Glutamatergic neuron (in vitro differentiated cells): ENCODE measurements at regions not wholly inside any gene's neighbourhood (a gene's known extent, or its start where the extent isn't known, plus 50 kb on each side); places are given as distances from the start of the nearest gene placed in this dataset.

Source experiments
- DNase-seq: peaks from one replicate; pipeline ENCODE4 v3.0.0; 2022
- H3K27ac Mint-ChIP-seq: one replicate; pipeline ENCODE4 v1.8.0; 2020; ENCODE audit warnings: mild to moderate bottlenecking, mixed read lengths, inconsistent platforms; ENCODE audit not compliant: unreplicated experiment
- H3K27me3 Mint-ChIP-seq: one replicate; pipeline ENCODE4 v1.8.0; 2020; ENCODE audit warnings: mild to moderate bottlenecking, moderate library complexity, mixed read lengths, inconsistent platforms; ENCODE audit not compliant: unreplicated experiment
- H3K36me3 Mint-ChIP-seq: one replicate; pipeline ENCODE4 v1.8.0; 2020; ENCODE audit warnings: mild to moderate bottlenecking, mixed read lengths, inconsistent platforms; ENCODE audit not compliant: unreplicated experiment
- H3K4me1 Mint-ChIP-seq: one replicate; pipeline ENCODE4 v1.8.0; 2020; ENCODE audit warnings: mild to moderate bottlenecking, low read depth, mixed read lengths, inconsistent platforms; ENCODE audit not compliant: unreplicated experiment
- H3K4me3 Mint-ChIP-seq: one replicate; pipeline ENCODE4 v1.8.0; 2020; ENCODE audit warnings: mild to moderate bottlenecking, mixed read lengths, inconsistent platforms; ENCODE audit not compliant: unreplicated experiment
- H3K9me3 Mint-ChIP-seq: one replicate; pipeline ENCODE4 v1.8.0; 2020; ENCODE audit warnings: mild to moderate bottlenecking, moderate library complexity, mixed read lengths, inconsistent platforms; ENCODE audit not compliant: unreplicated experiment
- TF ChIP-seq, protein P1 (sequence below): fragments of 200-600 bp; sonication (generic); IDR thresholded peaks from one replicate; pipeline ENCODE4 v1.5.0; 2021; ENCODE audit not compliant: partially characterized antibody, unreplicated experiment

DNA sequence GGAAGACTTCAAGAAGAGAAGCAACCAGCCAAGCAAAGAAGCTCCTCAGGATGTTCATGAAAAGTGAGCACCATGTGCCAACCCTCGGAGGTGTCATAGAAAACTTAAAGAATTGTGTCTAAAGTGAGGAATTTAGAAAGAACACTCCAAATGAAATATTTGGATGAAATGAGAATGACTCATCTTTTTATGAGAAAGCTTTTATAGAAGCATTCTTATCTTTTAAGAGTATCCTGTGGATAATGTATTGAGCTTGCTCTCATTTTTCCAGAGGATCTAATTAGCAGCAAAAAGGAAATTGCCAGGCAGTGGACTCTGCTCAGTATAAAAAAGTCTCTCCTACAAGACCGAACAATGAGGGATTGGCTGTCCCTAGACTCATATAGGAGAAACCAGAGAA, 454.9 kb downstream of the LRIG3 start:
- H3K9me3 Mint-ChIP-seq: no peaks in the 10 kb centered on the region

DNA sequence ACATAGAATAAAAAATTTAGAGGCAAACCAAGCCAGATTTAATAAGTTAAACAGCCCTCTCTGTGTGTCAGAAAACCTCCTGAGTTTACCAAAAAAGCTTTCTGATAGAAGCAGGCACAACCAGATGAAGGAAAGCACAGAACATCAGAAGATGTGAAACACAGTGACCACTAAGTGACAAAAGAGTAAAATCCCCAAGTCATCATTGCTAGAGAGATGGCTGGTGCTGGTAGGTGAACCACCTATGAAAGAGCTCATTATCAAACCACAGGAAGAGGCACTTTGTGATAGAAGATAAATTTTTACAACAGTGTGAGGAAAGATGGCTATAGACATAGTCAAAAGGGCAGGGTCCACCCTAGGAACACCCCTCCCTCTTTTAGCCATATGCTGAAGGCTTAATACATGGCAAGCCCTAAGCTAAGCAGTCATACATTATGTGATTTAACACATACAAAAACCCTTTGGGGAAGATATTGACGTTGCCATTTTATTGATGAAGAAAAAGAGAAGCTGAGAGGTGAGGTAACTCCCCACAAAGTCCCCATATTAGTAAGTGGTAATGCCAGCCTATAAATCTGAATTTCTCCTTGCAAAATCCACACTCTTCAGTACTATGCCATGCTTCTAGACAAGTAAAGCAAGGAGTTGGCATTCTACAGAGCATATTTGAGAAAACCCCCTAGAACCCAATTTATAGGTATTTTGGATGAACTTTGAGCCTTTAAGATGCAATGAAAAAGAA, 449.9 kb downstream of the LRIG3 start:
- no peak overlapping the region for H3K4me3 Mint-ChIP-seq
- H3K27me3 Mint-ChIP-seq: no peaks in the 10 kb centered on the region
- no peaks in the 10 kb centered on the region for H3K36me3 Mint-ChIP-seq
- TF ChIP-seq, protein P1, sequence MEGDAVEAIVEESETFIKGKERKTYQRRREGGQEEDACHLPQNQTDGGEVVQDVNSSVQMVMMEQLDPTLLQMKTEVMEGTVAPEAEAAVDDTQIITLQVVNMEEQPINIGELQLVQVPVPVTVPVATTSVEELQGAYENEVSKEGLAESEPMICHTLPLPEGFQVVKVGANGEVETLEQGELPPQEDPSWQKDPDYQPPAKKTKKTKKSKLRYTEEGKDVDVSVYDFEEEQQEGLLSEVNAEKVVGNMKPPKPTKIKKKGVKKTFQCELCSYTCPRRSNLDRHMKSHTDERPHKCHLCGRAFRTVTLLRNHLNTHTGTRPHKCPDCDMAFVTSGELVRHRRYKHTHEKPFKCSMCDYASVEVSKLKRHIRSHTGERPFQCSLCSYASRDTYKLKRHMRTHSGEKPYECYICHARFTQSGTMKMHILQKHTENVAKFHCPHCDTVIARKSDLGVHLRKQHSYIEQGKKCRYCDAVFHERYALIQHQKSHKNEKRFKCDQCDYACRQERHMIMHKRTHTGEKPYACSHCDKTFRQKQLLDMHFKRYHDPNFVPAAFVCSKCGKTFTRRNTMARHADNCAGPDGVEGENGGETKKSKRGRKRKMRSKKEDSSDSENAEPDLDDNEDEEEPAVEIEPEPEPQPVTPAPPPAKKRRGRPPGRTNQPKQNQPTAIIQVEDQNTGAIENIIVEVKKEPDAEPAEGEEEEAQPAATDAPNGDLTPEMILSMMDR: no peak
- H3K27ac Mint-ChIP-seq: no peak overlapping the region
- no peak for DNase-seq
- no peaks in the 10 kb centered on the region for H3K4me1 Mint-ChIP-seq
- no peaks in the 10 kb centered on the region for H3K9me3 Mint-ChIP-seq

More for the DNA sequence above, 454.9 kb downstream of the LRIG3 start:
- no peaks in the 10 kb centered on the region for H3K4me1 Mint-ChIP-seq
- H3K4me3 Mint-ChIP-seq: no peak overlapping the region
- H3K36me3 Mint-ChIP-seq: no peaks in the 10 kb centered on the region
- no peak overlapping the region for H3K27ac Mint-ChIP-seq
- TF ChIP-seq, protein P1: no peak
- no peaks in the 10 kb centered on the region for H3K27me3 Mint-ChIP-seq
- no peak for DNase-seq

DNA sequence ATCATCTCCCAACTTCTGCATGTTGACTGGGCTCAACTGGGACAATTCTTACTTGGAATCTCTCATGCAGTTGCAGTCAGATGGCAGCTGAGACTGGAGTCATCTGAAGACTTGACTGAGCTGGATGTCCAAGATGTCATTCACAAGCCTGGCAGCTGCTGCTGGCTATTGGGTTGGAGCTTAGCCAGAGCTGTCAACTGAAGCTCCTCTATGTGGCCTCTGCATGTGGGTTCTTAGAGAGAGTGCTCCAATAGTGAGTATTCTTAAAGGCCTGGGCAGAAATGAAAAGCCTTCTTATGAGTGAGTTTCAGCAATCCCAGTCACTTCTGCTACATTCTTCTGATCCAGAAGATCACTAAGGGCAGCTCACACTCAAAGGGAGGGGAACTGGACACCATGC, 440.9 kb downstream of the LRIG3 start:
- Mint-ChIP-seq H3K27ac (no peak overlapping the region), H3K4me1 (peaks cover 17% of the 10 kb centered on the region), H3K4me3 (no peak overlapping the region), H3K27me3 (no peaks in the 10 kb centered on the region), H3K36me3 (no peaks in the 10 kb centered on the region), H3K9me3 (peaks cover 2% of the 10 kb centered on the region)
- TF ChIP-seq, protein P1: no peak
- no peak for DNase-seq

DNA sequence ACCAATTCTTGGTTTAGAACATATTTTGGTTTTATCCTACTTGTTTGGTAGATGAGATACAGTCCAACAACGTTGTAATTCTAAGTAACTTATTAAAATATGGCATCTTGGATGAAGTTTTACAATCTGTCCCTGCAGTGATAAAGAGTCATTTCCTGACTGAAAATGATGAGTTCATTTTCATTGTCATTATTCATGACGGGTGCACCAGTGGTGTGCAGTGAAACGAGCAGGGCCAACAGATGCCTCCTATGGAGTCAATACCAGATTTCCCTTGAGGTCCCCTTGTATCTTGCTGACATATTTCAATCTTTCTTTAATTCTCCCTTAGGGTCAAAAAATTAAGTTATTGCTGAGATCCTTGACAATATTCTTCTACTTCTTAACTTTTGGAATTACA, 438.5 kb downstream of the LRIG3 start:
- Mint-ChIP-seq H3K27ac (no peak overlapping the region), H3K4me1 (peaks cover 17% of the 10 kb centered on the region), H3K27me3 (no peaks in the 10 kb centered on the region), H3K36me3 (no peaks in the 10 kb centered on the region), H3K4me3 (no peak overlapping the region), H3K9me3 (peaks cover 2% of the 10 kb centered on the region)
- TF ChIP-seq, protein P1: no peak
- no peak for DNase-seq

DNA sequence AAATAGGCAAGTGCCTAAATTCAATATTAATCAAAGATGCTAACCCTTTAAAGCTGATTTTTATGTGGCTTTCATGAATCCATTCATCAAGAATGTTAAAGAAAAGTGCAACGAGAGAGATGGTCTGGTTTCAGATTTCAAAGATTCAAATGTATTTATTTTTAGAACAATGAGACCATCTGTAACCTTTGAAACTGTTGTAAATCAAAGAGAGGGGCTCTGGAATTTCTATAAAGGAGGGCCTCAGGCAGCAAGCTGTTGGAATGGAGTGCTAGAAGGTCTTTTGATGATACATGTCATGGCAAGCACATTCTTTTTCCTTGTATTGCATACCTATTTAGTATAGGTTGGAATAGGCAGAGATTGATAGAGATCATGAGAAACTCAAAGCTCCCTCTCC, 433.0 kb downstream of the LRIG3 start:
- Mint-ChIP-seq H3K27ac (no peak overlapping the region), H3K9me3 (no peaks in the 10 kb centered on the region), H3K36me3 (no peaks in the 10 kb centered on the region), H3K4me1 (peaks cover 4% of the 10 kb centered on the region), H3K4me3 (no peak overlapping the region), H3K27me3 (no peaks in the 10 kb centered on the region)
- no peak for DNase-seq
- TF ChIP-seq, protein P1: no peak
